GM06990 (cell line): ENCODE measurements at regions not wholly inside any gene's neighbourhood (a gene's known extent, or its start where the extent isn't known, plus 50 kb on each side); places are given as distances from the start of the nearest gene placed in this dataset.

ENCODE experiments used
- DNase-seq: peaks from one replicate; pipeline ENCODE4 v3.0.0-alpha.2; 2011; ENCODE audit not compliant: insufficient read length; ENCODE audit errors: extremely low read depth
- H3K27me3 ChIP-seq: replicated peaks from 2 replicates; pipeline ENCODE4 v1.6.0; 2011; ENCODE audit warnings: low read length; ENCODE audit not compliant: control insufficient read depth, insufficient read depth
- H3K36me3 ChIP-seq: 2 replicates; pipeline ENCODE4 v1.5.1; 2011; ENCODE audit warnings: low read length; ENCODE audit not compliant: control insufficient read depth, insufficient read depth
- H3K4me3 ChIP-seq: replicated peaks from 2 replicates; pipeline ENCODE4 v1.5.1; 2011; ENCODE audit warnings: low read depth, mild to moderate bottlenecking, control low read depth, low read length
- TF ChIP-seq, protein P1 (sequence below): IDR thresholded peaks from 2 replicates; pipeline ENCODE4 v1.5.1; 2011; ENCODE audit warnings: low read length, control low read depth, mild to moderate bottlenecking, inconsistent platforms; ENCODE audit not compliant: insufficient read depth, poor library complexity, severe bottlenecking

DNA sequence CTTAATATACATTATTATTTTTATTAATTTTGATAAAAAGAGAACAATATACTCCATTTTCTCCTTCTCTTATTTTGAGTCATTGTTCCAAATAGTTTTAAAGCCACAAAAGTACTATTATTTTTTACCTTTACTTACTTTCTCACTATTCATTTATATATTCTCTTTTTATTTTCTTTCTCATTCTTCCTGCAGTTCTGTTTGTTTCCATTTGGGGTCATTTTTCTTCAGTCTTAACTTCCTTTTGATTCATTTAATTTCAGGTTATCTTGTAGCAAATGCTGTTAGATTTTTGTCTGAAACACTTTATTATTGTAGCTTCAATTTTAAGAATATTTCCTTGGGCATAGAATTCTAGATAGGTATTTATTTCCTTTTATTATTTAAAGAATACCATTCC is 438.6 kb upstream of the EPHA5 start:
- TF ChIP-seq, protein P1, sequence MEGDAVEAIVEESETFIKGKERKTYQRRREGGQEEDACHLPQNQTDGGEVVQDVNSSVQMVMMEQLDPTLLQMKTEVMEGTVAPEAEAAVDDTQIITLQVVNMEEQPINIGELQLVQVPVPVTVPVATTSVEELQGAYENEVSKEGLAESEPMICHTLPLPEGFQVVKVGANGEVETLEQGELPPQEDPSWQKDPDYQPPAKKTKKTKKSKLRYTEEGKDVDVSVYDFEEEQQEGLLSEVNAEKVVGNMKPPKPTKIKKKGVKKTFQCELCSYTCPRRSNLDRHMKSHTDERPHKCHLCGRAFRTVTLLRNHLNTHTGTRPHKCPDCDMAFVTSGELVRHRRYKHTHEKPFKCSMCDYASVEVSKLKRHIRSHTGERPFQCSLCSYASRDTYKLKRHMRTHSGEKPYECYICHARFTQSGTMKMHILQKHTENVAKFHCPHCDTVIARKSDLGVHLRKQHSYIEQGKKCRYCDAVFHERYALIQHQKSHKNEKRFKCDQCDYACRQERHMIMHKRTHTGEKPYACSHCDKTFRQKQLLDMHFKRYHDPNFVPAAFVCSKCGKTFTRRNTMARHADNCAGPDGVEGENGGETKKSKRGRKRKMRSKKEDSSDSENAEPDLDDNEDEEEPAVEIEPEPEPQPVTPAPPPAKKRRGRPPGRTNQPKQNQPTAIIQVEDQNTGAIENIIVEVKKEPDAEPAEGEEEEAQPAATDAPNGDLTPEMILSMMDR = no peak
- Histone ChIP-seq H3K36me3 (no peaks in the 10 kb centered on the region), H3K27me3 (no peaks in the 10 kb centered on the region), H3K4me3 (no peak overlapping the region)
- DNase-seq = no peak

DNA sequence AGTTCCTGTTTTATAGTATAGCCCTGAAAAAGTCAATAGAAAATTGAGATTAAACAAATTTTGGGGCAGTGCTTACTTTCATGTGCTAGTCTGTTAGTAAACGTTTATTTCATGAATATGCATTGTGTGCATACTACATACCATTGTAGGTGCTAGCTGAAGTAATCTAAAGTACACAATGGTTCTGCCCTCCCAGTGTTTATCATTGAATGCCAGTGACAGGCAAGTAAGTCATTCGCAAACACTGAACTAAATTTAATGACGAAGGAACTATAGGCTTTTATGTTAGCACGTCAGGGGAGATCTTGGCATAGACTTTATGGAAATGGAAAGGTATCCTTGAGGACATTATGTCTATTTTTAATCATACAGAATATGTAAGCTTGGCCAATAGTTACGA is 426.9 kb upstream of the EPHA5 start:
- Histone ChIP-seq H3K27me3 (no peaks in the 10 kb centered on the region), H3K4me3 (no peak overlapping the region), H3K36me3 (no peaks in the 10 kb centered on the region)
- no peak for DNase-seq
- TF ChIP-seq, protein P1 = no peak

DNA sequence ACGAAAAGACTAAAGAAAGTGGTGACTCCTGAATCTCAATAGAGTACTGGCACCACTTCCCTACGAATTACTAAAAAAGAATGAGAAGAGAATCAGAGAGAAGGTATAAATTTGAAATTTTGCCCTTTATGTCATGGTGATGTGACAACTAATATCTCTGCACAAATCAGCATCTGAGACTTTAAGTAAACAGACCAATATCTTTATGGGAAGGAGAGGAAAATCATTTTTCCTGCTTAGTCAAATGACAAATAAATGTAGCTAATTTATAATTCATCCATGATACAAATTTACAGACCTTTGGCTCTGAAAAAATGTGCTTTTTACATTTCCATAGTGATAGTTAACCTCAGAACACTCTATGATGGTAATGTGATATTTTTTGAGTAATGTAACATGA is 424.8 kb upstream of the EPHA5 start:
- Histone ChIP-seq H3K36me3 (no peaks in the 10 kb centered on the region), H3K4me3 (no peak overlapping the region), H3K27me3 (no peaks in the 10 kb centered on the region)
- no peak for DNase-seq
- TF ChIP-seq, protein P1 = no peak

DNA sequence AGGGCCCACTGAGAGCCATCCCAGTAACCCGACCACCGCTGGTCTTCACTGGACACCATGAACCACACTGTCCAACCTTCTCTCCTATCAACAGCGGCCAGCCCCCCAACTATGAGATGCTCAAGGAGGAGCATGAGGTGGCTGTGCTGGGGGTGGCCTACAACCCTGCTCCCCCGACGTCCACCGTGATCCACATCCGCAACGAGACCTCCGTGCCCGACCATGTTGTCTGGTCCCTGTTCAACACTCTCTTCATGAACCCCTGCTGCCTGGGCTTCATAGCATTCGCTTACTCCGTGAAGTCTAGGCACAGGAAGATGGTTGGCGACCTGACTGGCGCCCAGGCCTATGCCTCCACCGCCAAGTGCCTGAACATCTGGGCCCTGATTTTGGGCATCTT is 423.8 kb upstream of the EPHA5 start:
- H3K4me3 ChIP-seq = no peak overlapping the region
- TF ChIP-seq, protein P1 = no peak
- no peaks in the 10 kb centered on the region for H3K27me3 ChIP-seq

DNA sequence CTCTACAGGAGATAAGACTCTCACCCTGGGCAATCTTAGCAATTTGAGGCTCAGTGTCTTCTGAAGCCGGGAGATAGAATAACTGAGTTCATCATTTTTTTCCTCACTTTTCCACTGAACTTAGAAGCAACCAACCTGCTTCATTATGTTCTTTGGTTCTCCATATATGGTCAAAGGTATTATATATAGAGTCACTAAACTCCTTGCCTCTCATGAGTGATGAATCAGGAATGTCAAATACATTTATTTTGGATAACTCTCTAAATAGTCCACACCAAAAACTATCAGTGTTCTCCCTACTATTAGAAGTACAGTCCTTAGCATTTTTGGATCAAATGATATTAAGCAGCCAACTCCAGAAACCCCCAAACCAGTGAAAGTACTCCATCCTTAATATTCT is 421.5 kb upstream of the EPHA5 start:
- no peaks in the 10 kb centered on the region for H3K36me3 ChIP-seq
- H3K4me3 ChIP-seq = no peak overlapping the region
- TF ChIP-seq, protein P1 = no peak
- no peak for DNase-seq
- H3K27me3 ChIP-seq = no peaks in the 10 kb centered on the region

More for the DNA sequence above, 423.8 kb upstream of the EPHA5 start:
- DNase-seq = no peak
- no peaks in the 10 kb centered on the region for H3K36me3 ChIP-seq

DNA sequence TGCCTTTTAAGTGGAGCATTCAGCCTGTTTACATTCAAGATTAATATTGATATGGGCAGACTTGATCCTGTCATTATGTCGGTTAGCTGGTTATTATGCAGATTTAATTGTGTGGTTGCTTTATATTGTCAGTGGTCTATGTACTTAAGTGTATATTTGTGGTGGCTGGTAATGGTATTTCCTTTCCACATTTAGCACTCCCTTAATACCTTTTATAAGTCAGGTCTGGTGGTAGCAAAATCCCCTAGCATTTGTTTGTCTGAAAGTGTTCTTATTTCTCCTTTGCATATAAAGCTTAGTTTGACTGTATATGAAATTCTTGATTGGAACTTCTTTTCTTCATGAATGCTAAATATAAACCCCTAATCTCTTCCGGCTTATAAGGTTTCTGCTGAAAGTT is 403.7 kb upstream of the EPHA5 start:
- DNase-seq = no peak
- TF ChIP-seq, protein P1 = no peak

More for the DNA sequence above, 403.7 kb upstream of the EPHA5 start:
- no peak overlapping the region for H3K4me3 ChIP-seq
- H3K27me3 ChIP-seq = no peaks in the 10 kb centered on the region
- no peaks in the 10 kb centered on the region for H3K36me3 ChIP-seq
